ENCODE measurements at regions not wholly inside any gene's neighbourhood (a gene's known extent, or its start where the extent isn't known, plus 50 kb on each side); places are given as distances from the start of the nearest gene placed in this dataset.

DNA sequence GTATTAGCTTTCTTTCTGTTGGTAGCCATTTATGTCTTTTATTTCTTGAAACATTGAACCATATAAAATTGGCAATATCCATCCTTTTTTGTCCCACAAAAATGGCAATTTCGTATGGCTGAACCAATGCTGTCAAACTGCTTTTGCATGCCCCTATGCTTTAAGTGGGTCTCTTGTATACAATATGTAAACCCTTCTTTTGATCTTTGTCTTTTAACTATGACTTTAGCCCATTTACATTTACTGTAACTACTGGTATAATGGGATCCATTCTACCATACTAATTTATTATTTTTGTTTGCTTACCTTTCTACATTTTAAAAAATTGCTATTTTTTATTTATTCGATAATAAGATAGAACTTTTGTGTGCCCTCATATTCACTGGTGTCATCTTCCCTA, 93.4 kb downstream of the TENT4A start:
- DNase-seq, result no peak

DNA sequence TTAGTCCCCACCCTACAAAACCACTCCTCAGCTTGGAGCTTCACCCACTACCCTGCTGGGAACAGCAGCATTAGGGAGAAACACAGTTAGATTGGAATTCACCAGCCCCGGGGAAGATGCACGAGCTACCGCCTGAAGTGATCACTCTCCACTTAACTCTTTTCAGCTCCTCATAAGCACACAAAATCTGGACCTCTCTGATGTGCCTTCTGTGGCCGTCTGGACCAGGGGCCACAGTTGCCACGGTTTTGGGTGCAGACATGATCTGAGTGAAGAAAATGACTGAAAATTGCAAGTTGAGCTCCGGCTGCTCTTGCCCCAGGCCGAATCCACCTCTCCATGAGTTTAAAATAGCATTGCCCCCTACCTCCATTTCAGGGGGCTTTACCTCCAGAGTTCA, 95.2 kb downstream of the TENT4A start:
- DNase-seq, result no peak

DNA sequence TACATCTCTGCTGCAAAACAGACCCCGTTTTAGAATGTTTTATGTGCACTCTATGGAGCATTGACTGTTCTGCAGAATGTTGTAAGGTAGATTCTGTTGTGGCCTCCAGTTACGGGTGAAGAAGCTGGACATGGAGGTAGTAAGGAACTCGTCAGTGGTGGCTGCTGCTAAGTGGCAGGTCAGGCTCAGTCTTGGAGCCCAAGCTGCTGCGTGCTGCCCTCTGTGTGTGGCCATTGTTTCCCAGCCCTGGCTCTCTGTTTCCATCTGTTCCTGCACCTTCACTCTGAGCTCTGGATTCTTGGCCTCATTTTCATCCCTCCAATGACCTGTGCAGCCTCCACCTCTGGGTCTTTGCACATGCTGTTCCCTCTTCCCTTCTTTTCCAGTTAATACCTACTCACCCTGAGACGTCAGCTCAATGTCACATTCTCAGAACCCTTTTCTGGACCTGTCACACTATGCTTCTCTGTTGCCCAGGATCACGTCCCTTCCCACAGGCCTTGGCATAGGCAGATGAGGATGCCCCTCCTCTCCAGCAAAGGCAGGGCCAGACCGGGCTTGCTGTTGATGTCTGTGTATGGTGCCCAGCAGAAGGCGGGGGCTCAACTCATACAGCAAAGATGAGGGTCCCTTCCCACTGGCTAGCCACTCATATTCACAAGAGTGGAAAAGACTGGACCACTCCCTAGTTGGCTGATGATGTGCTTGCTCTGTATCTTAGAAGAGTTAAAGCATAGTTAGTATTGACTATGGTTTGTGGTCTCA, 97.6 kb downstream of the TENT4A start:
- DNase-seq, result no peak

DNA sequence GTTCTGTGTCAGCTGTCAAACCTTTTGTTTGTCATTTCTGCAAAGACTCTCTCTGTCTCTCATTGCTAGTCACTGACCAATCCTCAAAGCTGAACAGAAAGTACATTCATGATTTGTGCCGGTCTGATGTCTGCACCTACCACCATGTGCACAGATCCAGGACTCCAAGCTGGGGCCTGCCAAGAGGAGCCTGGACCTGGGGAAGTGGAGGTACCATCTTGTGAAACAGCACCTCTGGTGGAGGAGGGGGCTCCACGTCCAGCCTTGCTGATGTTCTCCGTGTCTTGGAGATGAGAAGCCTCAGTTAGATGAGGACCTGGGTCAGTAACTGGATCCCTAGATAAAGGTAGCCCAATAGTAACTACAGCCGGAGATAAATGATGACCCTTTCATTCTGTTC, 98.9 kb downstream of the TENT4A start:
- no peak for DNase-seq

DNA sequence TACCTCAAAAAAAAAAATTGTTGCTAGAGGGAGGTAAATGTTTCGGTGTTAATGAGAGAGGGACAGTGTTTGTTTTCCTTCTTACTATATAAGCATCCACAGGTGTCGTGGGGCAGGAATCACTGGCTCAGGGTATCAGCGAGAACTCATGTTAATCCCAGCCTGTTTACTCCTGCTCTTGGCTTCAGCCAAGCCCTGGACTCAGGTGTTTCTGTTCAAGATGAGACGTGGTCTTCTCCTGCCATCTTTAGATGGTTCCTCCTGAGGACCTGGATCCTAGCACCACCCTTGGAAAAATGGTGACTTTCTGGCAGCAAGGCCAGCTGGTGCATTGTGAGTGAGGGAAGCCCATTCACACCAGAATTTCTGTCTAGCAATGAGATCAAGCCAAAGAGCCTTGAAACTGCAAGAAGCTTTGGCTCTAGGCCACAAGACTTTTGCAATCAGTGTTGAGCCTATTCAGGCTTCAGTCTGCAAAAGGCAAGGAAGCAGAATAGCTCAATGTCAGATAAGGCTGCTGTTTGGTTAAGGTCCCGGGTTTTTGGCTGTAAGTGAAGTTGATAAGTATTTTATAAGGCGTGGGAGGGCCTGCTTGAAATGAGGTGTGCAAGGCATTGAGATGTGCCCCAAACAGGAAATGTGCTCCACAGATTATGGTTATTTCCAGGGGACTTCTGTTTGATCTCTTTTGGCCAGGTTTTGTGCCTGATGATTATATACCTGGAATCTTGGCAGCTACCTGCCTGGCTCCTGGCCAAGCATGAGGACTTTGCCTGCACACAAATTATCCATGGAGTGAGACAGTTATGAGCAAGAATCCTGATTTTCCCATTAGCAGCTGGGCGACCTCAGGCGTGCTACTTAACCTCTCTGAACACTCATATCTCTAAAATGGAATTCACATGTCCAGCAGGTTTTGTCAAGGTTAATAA, 99.8 kb downstream of the TENT4A start:
- DNase-seq, result no peak

DNA sequence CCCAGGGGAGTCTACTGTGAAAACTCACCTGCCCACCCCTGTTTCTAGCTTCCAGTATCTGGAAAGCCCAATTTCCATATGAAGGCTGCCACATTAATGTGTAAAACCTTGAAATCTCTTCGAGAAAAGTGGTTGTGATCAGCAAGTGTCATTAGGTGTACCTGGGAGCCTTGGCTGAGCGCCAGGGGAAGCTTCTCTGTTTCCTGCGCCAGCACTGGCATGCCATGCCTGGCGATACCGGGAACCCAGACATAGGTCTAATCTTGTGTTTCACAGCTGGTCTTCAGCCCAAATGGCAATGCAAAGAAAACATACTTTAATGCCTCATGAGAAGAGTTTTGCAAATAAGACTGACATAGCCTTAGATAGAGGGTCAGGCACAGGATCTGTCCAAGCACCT, 101.6 kb downstream of the TENT4A start:
- DNase-seq, result no peak

DNA sequence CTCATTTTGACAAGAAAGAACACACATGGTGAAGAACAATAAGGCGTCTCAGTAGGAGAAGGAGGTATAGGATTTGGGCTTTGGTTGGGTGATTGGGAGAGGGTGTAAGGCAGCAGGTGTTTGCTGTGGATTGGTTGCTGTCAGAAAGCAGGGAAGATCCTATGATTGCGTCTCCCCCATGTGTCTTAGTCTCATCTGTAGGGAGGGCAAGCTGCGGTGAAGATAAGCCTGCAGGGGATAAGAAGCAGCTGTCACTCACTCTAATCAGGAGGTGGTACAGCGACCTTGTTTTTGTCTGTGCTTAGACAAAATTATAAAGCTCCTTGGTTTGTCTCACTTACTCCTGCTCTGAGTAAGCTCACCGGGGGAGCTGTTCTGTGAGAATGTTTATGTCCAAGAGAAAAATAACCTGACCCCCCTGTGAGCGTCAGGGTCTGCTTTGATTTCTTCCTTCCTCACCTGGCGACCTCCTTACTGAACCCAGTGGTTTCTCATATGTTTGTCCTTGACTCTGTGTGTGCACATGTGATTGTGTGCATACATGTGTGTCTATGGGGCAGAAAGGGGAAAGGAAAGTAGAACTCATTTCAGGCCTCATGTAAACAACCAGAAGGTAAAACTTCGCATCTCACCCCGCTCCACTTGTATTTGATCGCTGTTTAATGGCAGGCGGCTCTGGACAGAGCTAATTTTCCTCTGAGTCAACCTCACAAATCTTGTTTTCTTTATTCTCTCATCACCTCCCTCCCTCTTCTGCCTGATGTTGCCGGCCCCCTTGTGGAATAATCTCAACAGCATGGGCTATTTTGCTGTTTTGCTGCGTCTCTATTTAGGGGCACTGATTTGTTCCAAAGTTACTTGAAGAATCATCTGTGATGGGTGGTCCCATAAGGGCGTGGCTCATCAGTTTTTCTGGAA, 105.6 kb downstream of the TENT4A start:
- DNase-seq, result peak; percentile 9

DNA sequence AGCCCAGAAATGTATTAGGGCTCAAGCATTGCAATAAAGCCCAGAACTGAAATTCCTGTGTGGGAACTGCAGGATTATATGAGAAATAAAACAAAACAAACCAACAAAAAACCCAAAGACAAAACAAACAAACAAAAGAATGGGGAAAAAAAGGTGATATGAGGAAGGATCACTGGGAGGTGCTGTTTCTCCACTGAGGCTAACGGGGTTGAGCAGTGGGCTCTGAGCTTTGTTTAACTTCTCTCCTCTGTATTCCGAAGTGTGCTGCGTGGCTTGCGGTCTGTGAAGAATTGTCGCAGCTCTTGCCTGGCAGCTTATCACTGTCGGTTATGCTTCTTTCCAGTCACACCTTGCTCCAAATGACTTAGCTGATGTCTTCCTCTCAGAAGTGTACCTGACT, 106.3 kb downstream of the TENT4A start:
- peak; percentile 53 for DNase-seq

DNA sequence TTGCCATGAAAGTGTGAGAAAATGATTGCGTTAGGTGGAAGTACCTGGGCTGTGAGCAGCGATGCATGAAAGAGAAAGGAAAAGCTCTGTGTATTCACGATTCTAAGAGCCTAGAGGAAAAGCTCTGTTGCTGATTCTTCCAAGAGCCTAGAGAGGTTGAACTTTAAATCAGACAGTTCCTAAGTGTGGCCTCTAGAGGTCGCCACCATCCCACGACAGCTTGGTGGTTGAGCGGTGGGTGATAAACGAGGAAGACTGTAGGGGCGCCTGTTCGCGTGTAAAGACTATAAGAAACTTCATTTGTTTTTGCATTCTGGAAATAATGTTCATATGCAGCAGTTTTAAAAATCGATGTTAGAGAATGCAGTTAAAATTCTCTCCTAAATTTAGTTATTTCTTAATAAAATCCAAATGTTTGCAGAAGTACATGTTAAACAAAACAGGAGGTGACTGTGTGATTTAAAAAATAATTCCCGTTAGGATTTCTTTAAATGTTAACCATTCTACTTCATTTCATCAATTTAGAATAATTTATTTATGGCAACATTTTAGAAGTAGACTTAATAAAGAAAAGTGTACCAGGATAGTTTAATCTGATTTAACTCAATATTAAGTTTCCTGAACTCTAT, 107.7 kb downstream of the TENT4A start:
- DNase-seq, result peak; percentile 69

DNA sequence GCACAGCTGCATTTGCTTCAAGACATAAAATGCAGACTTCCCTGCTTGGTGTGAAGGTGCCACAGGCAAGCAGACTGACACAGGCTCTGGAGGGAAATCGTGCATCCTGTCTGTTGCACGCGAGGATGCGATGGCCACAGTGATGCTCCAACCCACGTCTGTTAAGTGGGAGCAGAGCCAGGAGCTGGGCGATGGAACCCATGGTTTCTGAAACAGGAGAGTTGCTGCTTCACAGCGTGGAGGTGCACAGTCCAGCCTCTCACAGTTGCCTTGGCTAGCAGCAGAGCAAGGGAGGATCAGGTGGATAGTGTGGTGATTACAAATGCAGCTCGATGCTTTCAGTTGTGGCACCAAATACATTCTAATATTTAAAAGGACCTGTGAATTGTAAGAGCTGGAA, 108.8 kb downstream of the TENT4A start:
- DNase-seq, result no peak

DNA sequence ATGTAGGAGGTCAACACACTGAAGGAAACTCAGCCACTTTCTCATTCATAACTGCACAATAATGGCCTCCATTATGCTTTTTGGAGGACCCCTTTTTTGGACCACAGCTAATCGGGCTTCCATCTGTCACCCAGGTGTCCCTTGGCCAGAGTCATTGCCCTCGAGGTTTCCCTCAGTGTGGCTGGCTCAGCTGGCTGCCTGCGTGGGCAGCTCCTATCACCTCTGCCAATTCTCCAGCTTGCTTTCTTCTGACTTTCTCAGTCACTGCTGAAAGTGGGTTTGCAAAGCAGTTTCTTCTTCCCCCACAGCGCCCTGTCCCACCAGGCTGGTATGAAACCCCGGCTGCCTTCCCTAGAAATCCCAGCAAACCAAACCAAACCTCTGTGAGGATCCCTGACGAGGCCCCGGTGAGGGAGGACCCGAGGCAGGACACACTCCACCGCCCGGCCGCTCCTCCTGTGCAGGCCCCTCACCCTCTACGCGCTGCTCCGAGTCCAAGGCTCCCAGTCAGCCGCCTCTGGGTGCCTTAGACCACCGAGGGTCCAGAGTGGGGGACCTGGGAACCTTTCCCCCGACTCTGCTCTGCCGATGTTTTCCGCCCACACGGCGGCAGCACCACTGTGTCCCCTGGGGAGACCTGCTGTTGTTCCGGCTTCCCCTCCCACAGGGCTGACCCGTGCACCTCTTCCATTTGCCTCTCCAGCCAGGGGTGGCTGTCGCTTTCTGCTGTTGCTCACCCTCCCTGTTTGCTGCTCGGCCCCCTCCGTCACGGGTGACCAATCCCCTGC, 109.5 kb downstream of the TENT4A start:
- DNase-seq, result no peak

DNA sequence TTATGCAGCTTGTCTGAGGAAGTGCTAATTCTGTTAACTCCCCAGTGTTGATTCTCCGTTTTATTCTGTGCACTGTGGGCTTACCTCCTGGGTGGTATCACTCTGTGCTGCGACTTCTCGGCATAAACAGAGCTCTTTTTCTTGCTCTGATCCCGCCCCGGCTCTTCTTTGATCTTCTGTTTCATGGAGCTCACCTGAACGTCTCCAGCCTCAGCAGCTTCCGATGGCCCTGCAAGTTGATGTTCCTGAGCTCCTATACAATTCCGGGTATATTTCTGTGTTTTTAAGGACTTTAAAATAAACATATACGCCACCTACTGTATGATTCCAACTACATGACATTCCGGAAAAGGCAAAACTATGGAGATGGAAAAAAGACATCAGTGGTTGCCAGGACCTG, 110.8 kb downstream of the TENT4A start:
- no peak for DNase-seq

DNA sequence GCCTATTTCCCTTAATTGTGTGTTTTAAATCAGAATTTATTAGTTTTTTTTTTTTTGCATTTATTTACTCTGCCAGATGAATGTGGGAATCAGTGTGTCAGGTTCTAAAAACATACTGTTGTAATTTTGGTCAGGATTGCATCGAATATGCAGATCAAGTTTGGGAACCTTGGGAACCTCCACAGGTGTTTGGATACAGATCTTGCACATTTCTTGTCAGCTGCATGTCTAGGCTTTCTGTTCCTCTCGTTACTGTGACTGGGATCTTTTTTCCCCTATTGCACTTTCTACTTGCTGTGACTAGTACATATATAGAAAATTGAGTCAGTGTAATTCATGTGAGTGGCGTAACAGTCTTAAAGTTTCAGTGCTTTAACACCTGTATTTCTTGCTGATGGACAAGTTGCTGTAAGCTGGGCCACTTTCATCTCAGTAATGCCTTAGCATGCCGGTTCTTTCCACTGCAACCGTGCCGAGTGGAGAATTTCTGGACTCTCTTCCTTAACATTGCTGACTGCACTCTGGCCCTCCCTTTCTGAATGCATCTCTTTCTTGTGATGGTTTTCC, 112.5 kb downstream of the TENT4A start:
- DNase-seq, result no peak

DNA sequence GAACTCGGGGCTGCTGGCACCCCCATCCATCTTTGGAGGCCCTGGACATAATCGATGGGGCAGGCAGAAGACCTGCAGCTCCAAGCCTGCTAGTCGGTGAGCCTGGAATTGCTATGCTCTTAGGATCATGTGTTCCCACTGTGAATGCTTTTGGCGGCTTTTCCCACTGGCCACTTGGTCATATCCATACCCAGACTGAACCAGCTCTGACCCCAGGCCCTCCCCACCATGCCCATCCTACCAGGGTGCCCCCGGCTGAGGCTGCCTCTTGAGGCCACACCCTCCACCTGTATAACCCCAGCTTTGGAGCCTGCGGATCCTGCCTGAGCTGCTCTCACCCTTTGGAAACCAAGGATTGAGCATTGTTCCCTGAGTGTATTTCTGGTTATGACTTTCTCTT, 113.5 kb downstream of the TENT4A start:
- no peak for DNase-seq

DNA sequence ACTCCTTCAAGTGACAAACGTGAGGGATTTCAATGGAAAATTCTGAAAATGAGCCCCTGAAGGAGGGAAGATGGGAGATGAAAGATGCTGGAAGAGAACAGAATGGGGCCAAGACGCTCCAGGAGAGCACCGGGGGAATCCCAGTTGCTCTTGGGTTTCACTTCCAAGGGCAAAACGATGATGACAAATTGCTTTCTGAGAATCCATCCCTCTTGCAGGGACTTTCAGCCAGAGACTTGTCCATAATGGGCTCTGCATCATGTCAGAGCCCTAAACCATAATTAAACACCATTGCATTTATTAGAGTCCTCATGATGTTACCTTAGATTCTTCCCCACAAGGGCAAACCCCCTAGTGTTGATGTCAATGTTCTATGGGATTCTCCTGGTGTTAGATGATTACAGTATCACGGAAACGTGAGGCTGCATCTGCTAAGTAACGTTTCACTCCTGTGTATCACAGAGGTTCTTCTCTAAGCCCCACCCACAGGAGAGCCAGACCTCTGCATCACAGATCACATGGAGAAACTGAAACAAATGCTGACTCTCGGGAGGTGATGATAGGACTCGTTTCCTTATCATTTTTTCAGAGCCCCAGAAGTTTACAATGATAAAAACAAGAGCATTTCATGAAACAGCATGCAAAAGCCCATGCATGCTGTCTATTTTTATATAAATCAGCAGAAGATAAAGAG, 114.4 kb downstream of the TENT4A start:
- DNase-seq, result no peak

DNA sequence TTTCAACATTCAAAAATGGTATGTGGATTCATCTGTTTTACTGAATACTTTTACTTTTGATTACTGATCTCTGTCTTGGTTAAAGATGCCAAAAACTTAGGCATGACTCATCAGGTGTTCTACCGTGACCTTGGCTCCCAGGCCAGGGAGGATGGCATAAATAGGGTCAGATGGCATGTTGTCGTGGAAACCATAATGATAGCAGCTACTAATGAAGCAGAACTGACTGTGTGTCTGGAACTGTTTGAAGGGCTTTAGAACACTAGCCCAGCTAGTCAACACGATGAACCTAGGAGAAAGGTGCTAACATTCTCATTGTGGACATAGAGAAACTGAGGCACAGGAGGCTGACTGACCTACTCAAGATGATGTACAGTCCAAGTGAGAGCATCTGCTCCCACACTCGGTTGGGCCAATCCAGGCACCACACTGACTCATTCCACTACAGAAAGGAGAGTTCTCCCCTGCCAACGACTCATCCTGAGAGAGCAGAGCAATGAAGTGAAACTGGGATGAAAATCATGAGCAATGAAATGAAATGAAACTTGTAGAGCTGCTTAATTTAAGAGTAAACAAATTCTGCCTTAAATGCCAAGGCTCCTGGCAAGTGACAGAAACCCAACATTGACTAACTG, 116.0 kb downstream of the TENT4A start:
- no peak for DNase-seq

DNA sequence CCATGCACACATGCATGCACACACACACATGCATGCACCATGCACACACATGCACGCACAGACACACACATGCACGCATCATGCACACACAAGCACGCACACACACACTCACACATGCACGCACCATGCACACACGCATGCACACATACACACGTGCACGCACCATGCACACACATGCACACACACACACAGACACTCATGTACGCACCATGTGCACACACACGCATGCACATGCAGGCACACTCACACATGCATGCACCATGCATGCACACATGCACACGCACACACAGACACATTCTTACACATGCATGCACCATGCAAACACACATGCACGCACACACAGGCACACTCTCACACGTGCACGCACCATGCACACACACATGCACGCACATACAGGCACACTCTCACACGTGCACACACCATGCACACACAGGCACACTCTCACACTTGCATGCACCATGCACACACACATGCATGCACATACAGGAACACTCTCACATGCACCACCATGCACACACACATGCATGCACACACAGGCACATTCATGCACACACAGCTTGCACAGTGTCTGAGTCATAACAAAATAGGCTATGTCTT, 117.5 kb downstream of the TENT4A start:
- DNase-seq, result no peak

DNA sequence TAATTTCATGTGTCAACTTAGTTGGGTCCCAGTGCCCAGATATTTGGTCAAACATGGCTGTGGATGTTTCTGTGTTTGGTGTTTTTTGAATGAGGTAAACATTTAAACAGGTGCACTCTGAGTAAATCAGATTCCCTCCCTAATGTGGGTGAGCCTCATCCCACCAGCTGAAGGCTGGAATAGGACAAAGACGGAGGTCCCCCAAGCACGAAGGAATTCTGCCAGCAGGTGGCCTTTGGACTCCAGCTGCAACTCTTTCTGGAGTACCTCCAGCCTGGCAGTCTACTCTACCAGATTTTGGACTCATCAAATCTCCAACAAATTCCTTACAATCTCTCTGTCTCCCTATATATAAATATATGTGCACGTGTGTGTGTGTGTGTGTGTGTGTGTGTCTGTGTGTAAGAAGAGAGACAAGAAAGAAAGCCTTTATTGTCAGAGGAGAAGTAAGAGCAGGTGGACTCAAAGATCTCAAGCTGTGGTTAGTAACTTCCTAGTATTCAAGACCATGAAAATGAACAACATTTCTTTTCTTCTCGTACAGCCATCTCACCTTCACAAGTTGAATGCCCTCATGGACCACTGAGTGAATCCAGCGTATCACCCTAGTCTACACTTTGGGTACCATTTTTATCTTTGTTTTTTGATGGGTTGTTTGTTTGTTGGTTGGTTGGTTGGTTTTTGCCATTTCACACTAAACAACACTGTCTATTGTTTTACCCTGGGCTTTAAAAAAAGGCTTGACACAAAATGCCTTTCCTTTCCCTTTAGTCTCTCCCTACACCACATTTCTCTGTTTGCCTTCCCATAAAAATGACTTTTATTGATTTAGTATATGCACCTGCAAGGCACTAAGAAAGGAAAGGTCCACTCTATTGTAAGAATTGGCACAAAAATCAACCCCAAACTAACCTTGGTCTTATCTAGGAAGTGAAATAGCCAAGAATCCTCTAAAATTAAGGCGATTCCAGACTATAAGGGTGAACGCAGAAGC, 118.7 kb downstream of the TENT4A start:
- DNase-seq, result no peak

DNA sequence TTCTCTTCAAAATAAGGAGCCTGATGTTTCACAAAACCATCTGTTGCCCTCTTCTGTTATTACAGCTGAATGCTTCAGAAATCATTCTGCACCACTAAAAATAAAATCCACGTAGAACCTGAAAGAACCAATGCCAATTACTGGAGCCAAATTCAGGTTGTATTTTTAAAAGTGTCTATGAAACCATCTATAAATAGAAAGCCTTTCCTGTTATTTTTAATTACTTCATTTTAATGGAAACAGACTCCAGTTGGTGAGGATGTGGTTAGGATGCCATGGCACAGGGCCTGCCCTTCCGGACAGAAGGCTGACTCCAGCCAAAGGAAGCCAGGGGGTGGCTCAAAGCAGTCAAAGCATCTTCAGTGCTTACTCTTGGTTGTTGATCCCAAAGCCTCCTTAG, 119.8 kb downstream of the TENT4A start:
- no peak for DNase-seq
